ENCODE measurements at regions not wholly inside any gene's neighbourhood (a gene's known extent, or its start where the extent isn't known, plus 50 kb on each side); places are given as distances from the start of the nearest gene placed in this dataset.

DNA sequence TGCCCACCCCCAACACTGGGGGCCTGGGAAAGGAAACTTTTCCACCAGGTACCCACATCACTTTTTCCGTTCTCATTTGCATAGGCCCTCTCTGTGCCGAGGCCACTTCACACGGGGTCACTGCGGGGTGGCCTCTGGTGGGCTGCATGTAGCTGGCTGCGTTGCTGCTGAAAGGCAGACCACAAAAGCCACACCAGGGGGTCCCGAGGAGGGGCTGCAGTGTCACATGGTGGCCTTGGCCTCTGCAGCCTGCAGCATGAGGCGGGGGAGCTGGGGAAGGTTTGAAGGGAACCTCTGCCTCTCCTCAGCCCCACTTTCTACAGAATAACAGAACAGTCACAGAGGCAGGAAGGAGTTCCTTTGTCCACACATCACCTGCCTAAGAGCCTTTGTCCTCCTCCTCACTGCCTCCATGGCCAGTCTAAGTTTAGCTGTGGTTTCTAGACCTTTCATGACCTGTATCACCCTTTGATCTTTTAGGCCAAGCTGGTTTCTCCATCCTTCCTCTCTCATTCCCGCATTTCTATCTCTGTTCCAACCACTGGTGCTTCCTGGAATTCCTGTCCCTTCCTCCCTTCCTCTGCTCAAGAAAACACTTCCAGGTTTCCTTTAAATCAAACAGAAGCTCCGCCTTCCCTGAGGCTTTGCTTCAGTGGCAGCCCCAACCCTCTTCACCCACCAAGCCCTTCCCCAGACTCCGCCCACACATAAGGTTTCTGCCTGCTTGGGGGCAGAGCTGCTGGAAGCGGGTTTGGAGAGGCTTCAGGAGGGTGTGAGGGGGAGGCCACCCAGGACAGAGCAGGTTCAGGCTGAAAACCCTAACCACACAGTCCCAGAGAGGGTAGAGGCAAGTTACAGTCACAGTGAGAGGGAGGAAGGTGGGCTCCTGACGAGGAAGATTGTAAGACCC lies 150.7 kb upstream of the TLE3 start:
- no peaks in the 10 kb centered on the region for H3K9me3 Mint-ChIP-seq
- ChIA-PET CTCF (interaction anchor here (0.6 kb wide), 1 partner anchor 44 kb away, joined by 3 read pairs; no protein-coding TSS in a partner anchor), POLR2A (no interaction called here)
- intact Hi-C loops (cut with micrococcal nuclease): no loop called here
- no peaks in the 10 kb centered on the region for H3K36me3 Mint-ChIP-seq
- H3K4me3 Mint-ChIP-seq: no peak overlapping the region
- H3K4me1 Mint-ChIP-seq (ENCODE audit: low read depth): peaks cover 14% of the 10 kb centered on the region
- H3K27me3 Mint-ChIP-seq: no peaks in the 10 kb centered on the region
- DNase-seq: no peak
- H3K27ac Mint-ChIP-seq: no peak overlapping the region

DNA sequence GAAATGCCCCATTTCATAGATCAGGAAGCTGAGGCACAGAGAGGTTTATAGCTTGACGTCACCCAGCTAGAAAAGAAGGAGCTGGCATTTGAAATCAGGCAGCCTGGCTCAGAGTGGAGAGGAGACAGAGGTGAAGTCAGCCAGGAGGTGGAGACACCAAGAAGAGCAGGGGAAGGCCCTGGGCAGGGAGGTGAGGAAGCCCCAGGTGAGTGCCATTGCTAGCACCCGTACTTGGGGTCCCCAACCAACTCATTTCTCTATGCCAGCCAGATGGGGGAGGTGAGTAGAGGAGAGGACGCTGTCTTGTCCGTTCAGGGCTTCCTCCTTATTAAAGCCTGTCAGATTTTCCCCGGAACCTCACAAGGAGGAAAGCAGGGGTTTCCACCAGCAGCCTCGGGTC lies 149.6 kb upstream of the TLE3 start:
- intact Hi-C loops (cut with micrococcal nuclease): no loop called here
- H3K27me3 Mint-ChIP-seq: no peaks in the 10 kb centered on the region
- H3K4me3 Mint-ChIP-seq: no peak overlapping the region
- no peak overlapping the region for H3K27ac Mint-ChIP-seq
- H3K36me3 Mint-ChIP-seq: no peaks in the 10 kb centered on the region
- H3K4me1 Mint-ChIP-seq (ENCODE audit: low read depth): peaks cover 23% of the 10 kb centered on the region
- POLR2A ChIA-PET: no interaction called here
- H3K9me3 Mint-ChIP-seq: no peaks in the 10 kb centered on the region
- CTCF ChIA-PET: no interaction called here
- no peak for DNase-seq

DNA sequence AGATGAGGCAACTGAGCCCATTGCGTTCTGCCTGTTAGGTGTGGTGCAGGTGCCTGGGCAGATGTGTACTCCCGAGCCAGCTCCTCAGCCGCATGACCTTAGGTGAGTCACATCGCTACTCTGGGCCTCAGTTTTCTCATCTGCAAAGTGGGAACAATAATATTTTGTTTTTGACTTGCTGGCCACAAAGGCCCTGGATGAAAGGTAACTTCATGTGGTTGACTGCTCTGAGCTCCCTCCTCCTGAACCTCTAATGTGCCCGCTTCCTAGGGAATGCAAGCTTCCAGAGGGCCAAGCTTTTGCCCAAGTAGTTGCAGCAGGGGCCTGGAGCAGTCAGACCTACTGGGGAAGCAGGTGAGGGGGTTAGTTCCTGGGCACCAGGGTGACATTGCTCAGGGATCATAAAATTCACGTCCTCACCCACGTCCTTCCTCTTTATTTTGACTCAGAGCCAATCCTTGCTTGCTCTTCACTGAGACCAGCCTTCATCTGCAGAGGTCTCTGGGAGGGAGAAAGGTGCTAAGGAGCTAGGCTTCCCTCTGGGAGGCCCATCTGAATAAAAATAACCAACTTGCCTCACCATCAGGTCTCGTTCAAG lies 149.0 kb upstream of the TLE3 start:
- Mint-ChIP-seq H3K4me3 (no peak overlapping the region), H3K27ac (no peak overlapping the region), H3K27me3 (no peaks in the 10 kb centered on the region), H3K36me3 (no peaks in the 10 kb centered on the region), H3K4me1 (ENCODE audit: low read depth) (peaks cover 24% of the 10 kb centered on the region), H3K9me3 (no peaks in the 10 kb centered on the region)
- ChIA-PET POLR2A (no interaction called here), CTCF (no interaction called here)
- DNase-seq: no peak
- intact Hi-C loops (cut with micrococcal nuclease): no loop called here

- no peak overlapping the region for H3K4me3 Mint-ChIP-seq
- POLR2A ChIA-PET: no interaction called here
- no peaks in the 10 kb centered on the region for H3K36me3 Mint-ChIP-seq
- H3K27me3 Mint-ChIP-seq: no peaks in the 10 kb centered on the region
- peaks cover 24% of the 10 kb centered on the region for H3K4me1 Mint-ChIP-seq (ENCODE audit: low read depth)
- CTCF ChIA-PET: no interaction called here
- H3K9me3 Mint-ChIP-seq: no peaks in the 10 kb centered on the region
- peak; percentile 40 for DNase-seq
- intact Hi-C loops (cut with micrococcal nuclease): no loop called here
- no peak overlapping the region for H3K27ac Mint-ChIP-seq
Measured at GRCh38 chr15:70245932-70246622, 148.4 kb upstream of the TLE3 start.

GRCh38 chr15:70244978-70245542 lies 147.3 kb upstream of the TLE3 start:
- Mint-ChIP-seq H3K36me3 (no peaks in the 10 kb centered on the region), H3K27ac (no peak overlapping the region), H3K27me3 (no peaks in the 10 kb centered on the region), H3K4me3 (no peak overlapping the region), H3K9me3 (no peaks in the 10 kb centered on the region), H3K4me1 (ENCODE audit: low read depth) (peaks cover 31% of the 10 kb centered on the region)
- ChIA-PET POLR2A (interaction anchor here (1.0 kb wide), 1 partner anchor 13 kb away, joined by 4 read pairs; no protein-coding TSS in a partner anchor), CTCF (no interaction called here)
- no peak for DNase-seq
- intact Hi-C loops (cut with micrococcal nuclease): no loop called here

DNA sequence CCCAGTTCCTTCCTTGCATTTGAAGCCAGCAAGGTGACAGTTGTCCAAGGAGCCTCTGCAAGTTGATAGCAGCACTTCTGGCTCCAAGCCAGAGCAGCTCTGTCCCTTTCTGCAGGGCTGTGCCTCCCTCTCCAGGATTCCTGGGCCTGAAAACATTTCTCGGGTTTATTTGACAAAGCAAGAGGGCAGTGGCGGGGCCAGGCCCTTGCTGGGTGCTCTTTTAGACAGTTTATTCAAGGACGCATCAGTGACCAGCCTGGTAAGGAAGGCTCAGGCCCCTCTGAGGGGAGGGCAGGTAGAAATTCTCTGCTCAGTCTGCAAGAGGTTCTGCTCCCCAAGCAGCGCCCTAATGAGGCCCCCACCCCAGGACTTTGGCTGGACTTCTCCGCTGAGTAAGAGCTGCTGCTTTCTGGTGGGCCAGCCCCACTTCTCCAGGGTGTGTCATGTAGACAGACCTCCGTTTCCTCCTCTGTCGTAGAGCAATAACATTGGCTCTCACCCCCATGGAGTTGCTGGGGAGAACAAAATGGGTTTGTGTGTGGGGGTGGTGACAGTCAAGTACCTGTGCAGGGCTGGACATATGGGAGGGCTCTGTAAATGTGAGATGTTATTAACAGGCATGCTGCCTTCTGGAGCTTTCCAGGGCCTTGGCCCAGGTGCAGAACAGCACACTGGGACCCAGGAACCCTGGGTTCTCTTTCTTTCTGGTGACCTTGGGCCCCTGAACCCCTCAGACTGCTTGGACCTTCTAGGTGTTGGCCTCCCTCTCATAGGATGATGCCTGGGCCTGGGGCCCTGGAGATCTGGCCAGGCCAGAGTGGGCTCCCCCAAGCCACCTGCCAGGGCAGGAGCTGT lies 146.2 kb upstream of the TLE3 start:
- H3K4me1 Mint-ChIP-seq (ENCODE audit: low read depth): peaks cover 32% of the 10 kb centered on the region
- H3K27ac Mint-ChIP-seq: no peak overlapping the region
- no peaks in the 10 kb centered on the region for H3K27me3 Mint-ChIP-seq
- no peaks in the 10 kb centered on the region for H3K36me3 Mint-ChIP-seq
- H3K9me3 Mint-ChIP-seq: no peaks in the 10 kb centered on the region
- no peak for DNase-seq
- intact Hi-C loops (cut with micrococcal nuclease): no loop called here
- H3K4me3 Mint-ChIP-seq: no peak overlapping the region
- CTCF ChIA-PET: no interaction called here
- POLR2A ChIA-PET: interaction anchor here (1.0 kb wide), 1 partner anchor 14 kb away, joined by 4 read pairs; no protein-coding TSS in a partner anchor

DNA sequence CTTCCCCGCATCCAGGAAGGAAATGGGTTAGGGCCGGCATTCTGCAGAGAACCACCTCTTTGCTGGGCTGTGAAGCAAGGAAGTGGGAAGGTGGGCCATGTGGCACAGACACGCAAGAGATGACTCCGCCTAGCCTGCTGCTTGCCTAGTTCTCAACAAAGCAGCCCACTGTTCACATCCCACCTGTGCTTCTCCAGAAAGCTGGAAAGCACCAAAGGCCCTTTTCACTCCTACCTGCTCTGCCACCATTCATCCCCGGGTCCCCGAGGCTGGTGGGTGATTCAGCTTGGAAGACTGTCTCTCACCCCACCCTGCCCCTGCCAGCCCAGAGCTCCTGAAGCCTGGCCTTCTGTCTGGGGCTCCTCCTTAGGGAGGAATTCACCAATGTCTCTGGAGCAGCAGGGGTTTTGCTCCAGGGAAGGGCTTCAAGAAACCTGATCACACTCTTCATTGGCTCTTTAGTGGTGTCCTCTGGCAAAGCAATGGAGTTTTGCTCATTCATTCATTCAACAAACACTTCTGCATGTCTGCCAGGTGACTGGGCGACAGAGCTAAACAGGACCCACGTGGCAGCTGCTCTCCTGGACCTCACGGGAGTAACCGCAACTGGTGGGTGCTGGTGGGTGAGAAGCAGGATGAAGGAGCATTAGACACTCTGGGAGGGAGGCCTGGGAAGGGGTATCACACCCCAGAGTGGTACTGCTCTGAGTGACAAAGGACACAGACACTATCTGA lies 145.4 kb upstream of the TLE3 start:
- H3K4me1 Mint-ChIP-seq (ENCODE audit: low read depth): peaks cover 29% of the 10 kb centered on the region
- POLR2A ChIA-PET: no interaction called here
- CTCF ChIA-PET: no interaction called here
- intact Hi-C loops (cut with micrococcal nuclease): no loop called here
- no peak for DNase-seq
- H3K27me3 Mint-ChIP-seq: no peaks in the 10 kb centered on the region
- no peaks in the 10 kb centered on the region for H3K36me3 Mint-ChIP-seq
- H3K4me3 Mint-ChIP-seq: no peak overlapping the region
- no peaks in the 10 kb centered on the region for H3K9me3 Mint-ChIP-seq
- no peak overlapping the region for H3K27ac Mint-ChIP-seq

DNA sequence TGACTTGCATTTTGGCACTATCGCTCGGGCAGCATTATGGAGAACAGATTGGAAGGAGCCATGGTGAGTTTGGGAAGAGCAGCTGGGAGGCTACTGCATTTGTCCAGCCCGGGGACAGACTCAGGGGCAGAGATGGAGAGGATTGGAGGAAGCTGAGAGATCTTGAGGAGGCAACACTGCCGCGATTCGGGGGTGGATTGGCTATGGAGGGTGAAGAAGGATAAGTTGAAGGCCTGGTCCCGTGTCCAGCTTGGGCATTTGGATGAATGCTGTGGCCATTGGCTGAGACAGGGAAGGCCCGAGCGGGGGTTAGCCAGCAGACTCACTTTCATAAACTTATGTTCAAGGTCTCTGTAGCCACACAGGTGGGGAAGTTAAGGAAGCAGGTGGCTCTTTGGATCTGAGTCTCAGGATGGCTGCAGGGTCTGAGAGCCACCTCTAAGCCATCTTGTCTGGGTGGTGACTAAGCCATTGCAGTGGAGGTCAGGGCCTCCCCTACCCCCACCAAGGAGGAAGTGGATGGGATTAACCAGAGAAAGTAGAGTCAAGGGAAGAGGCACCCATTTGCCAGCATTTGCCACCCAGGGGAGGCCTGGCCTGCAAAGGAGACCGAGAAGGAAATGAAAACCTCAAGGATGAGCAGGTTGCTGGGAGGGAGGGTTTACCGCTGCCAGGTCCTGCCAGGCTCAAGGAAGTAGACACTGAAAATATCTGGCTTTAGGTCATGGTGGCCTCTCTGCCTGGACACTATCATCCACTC lies 144.0 kb upstream of the TLE3 start:
- POLR2A ChIA-PET: no interaction called here
- no peaks in the 10 kb centered on the region for H3K9me3 Mint-ChIP-seq
- intact Hi-C loops (cut with micrococcal nuclease): no loop called here

GRCh38 chr15:70240820-70241430 lies 143.2 kb upstream of the TLE3 start:
- H3K4me1 Mint-ChIP-seq (ENCODE audit: low read depth): peaks cover 30% of the 10 kb centered on the region
- no peak overlapping the region for H3K27ac Mint-ChIP-seq
- no peaks in the 10 kb centered on the region for H3K36me3 Mint-ChIP-seq
- intact Hi-C loops (cut with micrococcal nuclease): no loop called here
- CTCF ChIA-PET: no interaction called here
- no peak for DNase-seq
- peaks cover 2% of the 10 kb centered on the region for H3K27me3 Mint-ChIP-seq
- POLR2A ChIA-PET: no interaction called here
- H3K4me3 Mint-ChIP-seq: no peak overlapping the region
- no peaks in the 10 kb centered on the region for H3K9me3 Mint-ChIP-seq

More for the DNA sequence above, 144.0 kb upstream of the TLE3 start:
- Mint-ChIP-seq H3K4me1 (ENCODE audit: low read depth) (peaks cover 29% of the 10 kb centered on the region), H3K36me3 (no peaks in the 10 kb centered on the region), H3K27ac (no peak overlapping the region), H3K27me3 (peaks cover 2% of the 10 kb centered on the region), H3K4me3 (no peak overlapping the region)
- CTCF ChIA-PET: no interaction called here
- no peak for DNase-seq

GRCh38 chr15:70240082-70240481 lies 142.4 kb upstream of the TLE3 start:
- peaks cover 2% of the 10 kb centered on the region for H3K27me3 Mint-ChIP-seq
- ChIA-PET CTCF (no interaction called here), POLR2A (no interaction called here)
- no peaks in the 10 kb centered on the region for H3K36me3 Mint-ChIP-seq
- no peaks in the 10 kb centered on the region for H3K9me3 Mint-ChIP-seq
- no peak overlapping the region for H3K4me3 Mint-ChIP-seq
- peaks cover 28% of the 10 kb centered on the region for H3K4me1 Mint-ChIP-seq (ENCODE audit: low read depth)
- peak; percentile 50 for DNase-seq
- no peak overlapping the region for H3K27ac Mint-ChIP-seq
- intact Hi-C loops (cut with micrococcal nuclease): no loop called here
